HG03135 (cell line): ENCODE measurements at regions not wholly inside any gene's neighbourhood (a gene's known extent, or its start where the extent isn't known, plus 50 kb on each side); places are given as distances from the start of the nearest gene placed in this dataset.
"Not testable (repeated sequence)": the region's sequence is repeated elsewhere in the genome, so short reads cannot be mapped to it uniquely, and the experiment has no call there.

Experiments used
- ATAC-seq: cut with Tn5 transposase; IDR thresholded peaks from one replicate; pipeline ENCODE4 v1.9.1; 2021; ENCODE audit warnings: mild to moderate bottlenecking, moderate library complexity; ENCODE audit not compliant: unreplicated experiment

GRCh38 chr13:72657379-72657778 is 70.0 kb downstream of the MZT1 start:
- no peak for ATAC-seq

- no peak for ATAC-seq
Observed at GRCh38 chr13:72656357-72656756, 71.1 kb downstream of the MZT1 start.

GRCh38 chr13:72653506-72653905 is 73.9 kb downstream of the MZT1 start:
- no peak for ATAC-seq

- no peak for ATAC-seq
Observed at GRCh38 chr13:72652681-72653080, 74.7 kb downstream of the MZT1 start.

- no peak for ATAC-seq
Observed at GRCh38 chr13:72651144-72651543, 76.3 kb downstream of the MZT1 start.

GRCh38 chr13:72650051-72650700 is 77.3 kb downstream of the MZT1 start:
- no peak for ATAC-seq

GRCh38 chr13:72648513-72649065 is 78.8 kb downstream of the MZT1 start:
- ATAC-seq, result no peak

GRCh38 chr13:72647422-72647821 is 80.0 kb downstream of the MZT1 start:
- ATAC-seq, result no peak

- ATAC-seq, result no peak
Observed at GRCh38 chr13:72645521-72645920, 81.9 kb downstream of the MZT1 start.

GRCh38 chr13:72643311-72643989 is 84.0 kb downstream of the MZT1 start:
- ATAC-seq, result peak; percentile 70

GRCh38 chr13:72639377-72639776 is 88.1 kb downstream of the MZT1 start:
- ATAC-seq, result no peak

GRCh38 chr13:72638059-72638815 is 89.2 kb downstream of the MZT1 start:
- no peak for ATAC-seq

- no peak for ATAC-seq
Observed at GRCh38 chr13:72637561-72637960, 89.9 kb downstream of the MZT1 start.

- ATAC-seq, result no peak
Observed at GRCh38 chr13:72634859-72635258, 92.6 kb downstream of the MZT1 start.

- ATAC-seq, result no peak
Observed at GRCh38 chr13:72622546-72622945, 104.9 kb downstream of the MZT1 start.

- ATAC-seq, result no peak
Observed at GRCh38 chr13:72620874-72621273, 106.6 kb downstream of the MZT1 start.

- ATAC-seq, result no peak
Observed at GRCh38 chr13:72617951-72618350, 109.5 kb downstream of the MZT1 start.

GRCh38 chr13:72617186-72617585 is 110.2 kb downstream of the MZT1 start:
- ATAC-seq, result no peak

GRCh38 chr13:72610251-72610891 is 117.1 kb downstream of the MZT1 start:
- not testable (repeated sequence) for ATAC-seq

- ATAC-seq, result no peak
Observed at GRCh38 chr13:72599178-72599743, 128.2 kb downstream of the MZT1 start.
